IMR-90 (cell line): ENCODE measurements at regions not wholly inside any gene's neighbourhood (a gene's known extent, or its start where the extent isn't known, plus 50 kb on each side); places are given as distances from the start of the nearest gene placed in this dataset.

Experiments
- BHLHE40 ChIP-seq: fragments of 150-350 bp; IDR thresholded peaks from 2 replicates; pipeline ENCODE4 v1.6.1; 2016; ENCODE audit warnings: mild to moderate bottlenecking, low read depth, low read length
- CHD1 ChIP-seq: IDR thresholded peaks from 2 replicates; pipeline ENCODE4 v1.6.1; 2012; ENCODE audit warnings: low read depth, low read length, improper control_type of control experiment
- FOS ChIP-seq: fragments of 150-350 bp; IDR thresholded peaks from 2 replicates; pipeline ENCODE4 v1.6.1; 2016; ENCODE audit warnings: low read depth, low read length
- MAFK ChIP-seq: IDR thresholded peaks from 2 replicates; pipeline ENCODE4 v1.6.1; 2012; ENCODE audit warnings: low read depth, low read length, improper control_type of control experiment
- NFE2L2 ChIP-seq: fragments of 150-350 bp; IDR thresholded peaks from 2 replicates; pipeline ENCODE4 v1.6.1; 2016; ENCODE audit warnings: low read depth, mild to moderate bottlenecking, low read length
- POLR2A ChIP-seq: IDR thresholded peaks from 2 replicates; pipeline ENCODE4 v1.6.1; 2012; ENCODE audit warnings: mild to moderate bottlenecking, low read depth, low read length
- RAD21 ChIP-seq: IDR thresholded peaks from 2 replicates; pipeline ENCODE4 v1.6.1; 2012; ENCODE audit warnings: low read length, improper control_type of control experiment
- RFX5 ChIP-seq: IDR thresholded peaks from 2 replicates; pipeline ENCODE4 v1.8.0; 2012; ENCODE audit warnings: low read depth, mild to moderate bottlenecking, low read length, moderate library complexity
- SMC3 ChIP-seq: fragments of 150-350 bp; IDR thresholded peaks from 2 replicates; pipeline ENCODE4 v1.6.1; 2016; ENCODE audit warnings: low read depth, mild to moderate bottlenecking, antibody characterized with exemption, low read length, moderate library complexity
- TF ChIP-seq, protein P1 (sequence below): conservative IDR thresholded peaks from 2 replicates; pipeline ENCODE4 v1.5.1; 2012; ENCODE audit warnings: mild to moderate bottlenecking, low read depth, low read length, improper control_type of control experiment

DNA sequence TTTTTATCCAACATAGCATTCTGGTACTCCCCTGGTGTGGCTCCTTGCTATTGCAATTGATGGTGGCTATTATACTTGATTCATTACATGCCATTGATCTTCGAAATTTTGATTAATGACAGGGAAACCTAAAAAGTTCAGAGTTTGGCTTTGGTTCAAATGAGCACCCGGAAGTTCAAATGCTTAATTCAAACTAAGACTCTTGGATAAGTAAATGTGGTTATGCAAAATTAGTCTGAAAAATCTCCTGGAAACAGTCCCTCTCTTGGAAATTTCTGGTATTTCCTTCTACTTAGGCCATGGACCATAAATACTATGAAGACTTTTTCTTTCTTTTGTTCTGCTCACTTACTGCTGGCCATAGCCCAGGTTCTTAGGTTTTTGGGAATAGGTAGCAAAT is 65.3 kb upstream of the SMIM21 start:
- TF ChIP-seq CHD1 (no peak), POLR2A (no peak), RAD21 (no peak), RFX5 (no peak), SMC3 (no peak), MAFK (no peak), NFE2L2 (no peak), FOS (no peak), BHLHE40 (no peak)
- TF ChIP-seq, protein P1, sequence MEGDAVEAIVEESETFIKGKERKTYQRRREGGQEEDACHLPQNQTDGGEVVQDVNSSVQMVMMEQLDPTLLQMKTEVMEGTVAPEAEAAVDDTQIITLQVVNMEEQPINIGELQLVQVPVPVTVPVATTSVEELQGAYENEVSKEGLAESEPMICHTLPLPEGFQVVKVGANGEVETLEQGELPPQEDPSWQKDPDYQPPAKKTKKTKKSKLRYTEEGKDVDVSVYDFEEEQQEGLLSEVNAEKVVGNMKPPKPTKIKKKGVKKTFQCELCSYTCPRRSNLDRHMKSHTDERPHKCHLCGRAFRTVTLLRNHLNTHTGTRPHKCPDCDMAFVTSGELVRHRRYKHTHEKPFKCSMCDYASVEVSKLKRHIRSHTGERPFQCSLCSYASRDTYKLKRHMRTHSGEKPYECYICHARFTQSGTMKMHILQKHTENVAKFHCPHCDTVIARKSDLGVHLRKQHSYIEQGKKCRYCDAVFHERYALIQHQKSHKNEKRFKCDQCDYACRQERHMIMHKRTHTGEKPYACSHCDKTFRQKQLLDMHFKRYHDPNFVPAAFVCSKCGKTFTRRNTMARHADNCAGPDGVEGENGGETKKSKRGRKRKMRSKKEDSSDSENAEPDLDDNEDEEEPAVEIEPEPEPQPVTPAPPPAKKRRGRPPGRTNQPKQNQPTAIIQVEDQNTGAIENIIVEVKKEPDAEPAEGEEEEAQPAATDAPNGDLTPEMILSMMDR, result no peak
